Embryonic facial prominence (tissue), 1 donor: ENCODE measurements at regions not wholly inside any gene's neighbourhood (a gene's known extent, or its start where the extent isn't known, plus 50 kb on each side); places are given as distances from the start of the nearest gene placed in this dataset.
"Not testable (repeated sequence)": the region's sequence is repeated elsewhere in the genome, so short reads cannot be mapped to it uniquely, and the experiment has no call there.

Experiments used
- DNase-seq: peaks from one replicate; pipeline ENCODE4 v3.0.0-alpha.2; 2016; ENCODE audit errors: extremely low spot score

GRCh38 chr18:4765401-4765800 lies 310.3 kb upstream of the DLGAP1 start:
- no peak for DNase-seq

DNA sequence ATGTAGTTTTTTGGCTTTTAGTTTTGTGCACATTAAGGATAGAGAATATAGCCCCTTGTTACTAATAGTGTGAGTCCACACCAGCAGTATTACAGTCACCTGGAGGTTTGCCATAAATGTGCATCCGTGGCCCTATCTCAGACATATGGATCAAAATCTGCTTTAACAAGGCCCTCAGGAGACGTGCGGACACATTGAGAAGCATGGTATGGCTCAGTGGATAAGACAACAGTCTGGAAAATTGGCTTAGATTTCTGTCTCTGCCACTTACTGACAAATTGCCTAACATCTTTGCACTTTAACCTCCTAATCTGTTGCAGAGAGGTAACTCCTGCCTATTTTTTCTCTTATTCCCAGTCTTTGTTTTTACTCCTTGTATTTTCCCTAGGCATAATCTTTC lies 307.2 kb upstream of the DLGAP1 start:
- no peak for DNase-seq

GRCh38 chr18:4758980-4759379 lies 303.9 kb upstream of the DLGAP1 start:
- DNase-seq, result no peak

DNA sequence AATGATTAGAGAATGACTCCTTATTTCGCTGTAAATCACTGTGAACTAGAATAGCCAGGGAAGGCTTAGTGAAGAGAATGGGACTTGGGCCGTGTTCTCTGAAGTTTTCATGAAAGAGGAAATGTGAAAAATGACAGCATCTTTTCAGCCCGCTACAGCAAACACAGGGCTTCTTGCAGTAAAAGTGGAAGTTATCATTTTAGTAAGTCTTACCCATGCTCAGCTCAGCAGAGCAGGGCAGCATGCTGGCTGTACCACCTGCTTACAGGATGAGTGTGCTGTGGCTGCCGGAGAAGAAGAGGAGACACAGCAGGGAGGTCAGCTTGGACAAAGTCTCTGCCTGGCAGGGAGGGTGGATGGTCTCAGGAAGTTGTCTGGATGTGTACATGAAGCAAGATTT lies 300.7 kb upstream of the DLGAP1 start:
- no peak for DNase-seq

DNA sequence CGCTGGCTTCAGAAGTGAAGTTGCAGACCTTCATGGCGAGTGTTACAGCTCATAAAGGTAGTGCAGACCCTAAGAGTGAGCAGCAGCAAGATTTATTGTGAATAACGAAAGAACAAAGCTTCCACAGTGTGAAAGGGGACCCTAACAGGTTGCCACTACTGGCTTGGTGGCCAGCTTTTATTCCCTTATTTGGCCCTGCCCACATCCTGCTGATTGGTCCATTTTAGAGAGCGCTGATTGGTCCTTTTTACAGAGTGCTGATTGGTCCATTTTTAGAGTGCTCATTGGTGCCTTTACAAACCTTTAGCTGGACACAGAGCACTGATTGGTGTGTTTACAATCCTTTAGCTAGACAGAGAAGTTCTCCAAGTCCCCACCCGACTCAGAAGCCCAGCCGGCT lies 298.0 kb upstream of the DLGAP1 start:
- DNase-seq, result not testable (repeated sequence)

- DNase-seq, result no peak
Observed at GRCh38 chr18:4751523-4751922, 296.4 kb upstream of the DLGAP1 start.

GRCh38 chr18:4750393-4751346 lies 295.6 kb upstream of the DLGAP1 start:
- no peak for DNase-seq

DNA sequence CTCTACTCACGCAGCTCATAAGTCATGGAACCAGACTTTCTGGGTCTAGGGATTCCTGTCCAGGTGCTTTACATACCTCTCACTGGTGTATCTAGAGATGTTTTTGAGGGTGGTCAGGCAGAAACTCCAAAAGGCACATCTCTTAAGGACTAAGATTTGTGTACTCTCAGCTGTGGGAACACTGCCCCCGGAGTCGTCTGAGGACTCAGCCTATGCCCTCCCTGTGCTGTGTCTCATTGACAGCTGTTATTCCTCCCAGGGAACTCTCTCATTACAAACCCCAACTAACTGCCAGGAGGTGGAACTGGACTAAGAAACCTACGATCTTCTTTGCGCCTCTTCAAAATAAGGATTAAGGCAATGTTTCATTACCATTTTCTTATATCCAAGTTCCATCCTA lies 293.9 kb upstream of the DLGAP1 start:
- no peak for DNase-seq

DNA sequence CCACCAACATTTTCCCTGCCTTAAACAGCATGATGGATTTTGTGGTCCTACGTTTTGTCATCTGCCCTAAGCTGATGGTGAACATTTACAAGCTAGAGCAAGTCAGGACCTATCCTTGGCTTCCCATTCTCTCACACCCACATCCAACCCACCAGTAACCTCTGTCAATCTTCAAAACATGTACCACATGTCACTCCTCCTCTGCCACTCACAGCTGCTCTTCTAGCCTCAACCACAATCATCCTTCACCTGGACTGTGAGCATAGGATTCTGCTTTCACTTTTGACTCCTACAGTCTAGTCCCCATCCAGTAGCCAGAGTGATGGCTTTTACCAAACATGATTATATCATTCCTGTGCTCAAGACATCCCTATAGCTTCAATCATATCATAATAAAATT lies 279.8 kb upstream of the DLGAP1 start:
- DNase-seq, result no peak

DNA sequence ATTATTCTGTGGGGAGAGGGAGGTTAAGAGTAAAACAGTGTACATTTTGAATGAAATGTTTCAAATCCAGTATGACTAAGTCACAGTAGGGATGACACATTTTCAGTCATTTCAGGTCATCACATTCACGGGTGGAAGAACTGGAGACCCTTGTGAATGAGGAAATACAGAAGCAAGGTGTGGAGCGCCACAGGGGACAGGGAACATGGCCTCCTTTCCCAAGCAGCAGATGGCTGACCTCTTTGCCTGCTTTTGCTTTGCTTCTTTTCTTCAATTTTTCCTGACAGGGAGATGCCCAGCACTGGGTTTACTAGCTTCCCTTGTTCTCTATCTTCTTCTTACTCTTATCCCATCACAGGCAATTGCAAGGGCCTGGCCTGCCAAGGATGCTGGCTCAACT lies 278.9 kb upstream of the DLGAP1 start:
- no peak for DNase-seq

GRCh38 chr18:4721545-4721944 lies 266.4 kb upstream of the DLGAP1 start:
- no peak for DNase-seq

GRCh38 chr18:4720518-4720917 lies 265.4 kb upstream of the DLGAP1 start:
- DNase-seq, result no peak

DNA sequence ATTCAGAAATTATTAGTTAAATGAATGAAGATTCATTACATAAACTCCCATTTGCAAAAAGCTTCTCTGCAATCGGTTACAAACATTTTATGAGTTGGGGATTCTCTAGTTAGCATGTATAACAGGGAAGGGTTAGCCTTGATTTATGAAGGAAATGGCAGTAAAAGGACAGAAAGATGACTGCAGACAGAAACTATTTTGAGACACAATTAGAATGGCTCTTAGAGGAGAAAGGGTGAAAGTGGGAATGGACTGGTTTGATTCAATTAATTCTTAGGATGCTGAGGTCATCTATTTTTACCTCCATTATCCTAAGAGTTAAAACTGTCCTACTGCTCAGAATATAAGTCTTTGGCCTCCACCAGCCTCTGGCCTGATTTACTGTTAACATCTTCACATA lies 250.8 kb upstream of the DLGAP1 start:
- no peak for DNase-seq

DNA sequence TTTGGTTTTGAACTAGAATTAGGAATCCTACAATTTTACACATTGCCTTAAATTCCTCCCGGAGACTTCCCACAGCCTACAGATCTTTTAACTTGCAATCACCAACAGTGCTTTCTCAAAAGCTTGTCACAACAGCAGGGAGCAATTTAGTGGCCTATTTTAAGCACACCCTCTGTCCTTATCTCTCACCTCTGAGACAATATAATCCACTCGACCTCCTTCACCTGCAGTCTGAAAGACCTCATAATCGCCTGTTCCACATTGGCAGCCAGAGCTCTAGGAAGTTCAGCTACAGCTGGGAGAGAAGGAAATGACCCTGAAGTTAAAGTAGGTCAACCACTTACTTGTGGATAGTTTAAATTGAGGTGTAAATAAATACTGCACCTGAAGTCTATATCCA lies 249.7 kb upstream of the DLGAP1 start:
- no peak for DNase-seq

DNA sequence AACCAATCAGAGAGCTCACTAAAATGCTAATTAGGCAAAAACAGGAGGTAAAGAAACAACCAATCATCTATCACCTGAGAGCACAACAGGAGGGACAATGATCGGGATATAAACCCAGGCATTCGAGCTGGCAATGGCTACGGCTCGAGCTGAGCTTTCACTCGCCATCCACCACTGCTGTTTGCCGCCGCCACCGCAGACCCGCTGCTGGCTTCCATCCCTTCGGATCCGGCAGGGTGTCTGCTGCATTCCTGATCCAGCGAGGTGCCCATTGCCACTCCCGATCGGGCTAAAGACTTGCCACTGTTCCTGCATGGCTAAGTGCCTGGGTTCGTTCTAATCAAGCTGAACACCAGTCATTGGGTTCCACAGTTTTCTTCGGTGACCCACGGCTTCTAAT lies 236.7 kb upstream of the DLGAP1 start:
- DNase-seq, result no peak

GRCh38 chr18:4678685-4679084 lies 223.6 kb upstream of the DLGAP1 start:
- not testable (repeated sequence) for DNase-seq

DNA sequence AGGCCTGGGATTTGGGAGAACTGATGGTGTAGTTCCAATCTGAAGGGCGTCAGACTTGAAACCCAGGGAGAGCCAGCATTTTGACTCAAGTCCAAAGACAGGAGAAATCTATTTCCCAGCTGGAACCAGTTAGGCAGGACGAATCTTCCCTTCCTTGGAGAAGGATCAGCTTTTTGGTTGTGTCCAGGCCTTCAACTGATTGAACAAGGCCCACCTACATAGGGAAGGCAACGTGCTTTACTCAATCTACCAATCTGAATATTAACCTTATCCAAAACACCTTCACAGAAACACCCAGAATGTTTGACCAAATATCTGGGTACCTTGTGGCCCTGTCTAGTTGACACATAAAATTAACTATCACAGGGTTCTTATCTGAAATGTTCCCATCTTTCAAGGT lies 221.9 kb upstream of the DLGAP1 start:
- no peak for DNase-seq

- no peak for DNase-seq
Observed at GRCh38 chr18:4672162-4672561, 217.1 kb upstream of the DLGAP1 start.

- DNase-seq, result no peak
Observed at GRCh38 chr18:4658804-4659203, 203.7 kb upstream of the DLGAP1 start.

DNA sequence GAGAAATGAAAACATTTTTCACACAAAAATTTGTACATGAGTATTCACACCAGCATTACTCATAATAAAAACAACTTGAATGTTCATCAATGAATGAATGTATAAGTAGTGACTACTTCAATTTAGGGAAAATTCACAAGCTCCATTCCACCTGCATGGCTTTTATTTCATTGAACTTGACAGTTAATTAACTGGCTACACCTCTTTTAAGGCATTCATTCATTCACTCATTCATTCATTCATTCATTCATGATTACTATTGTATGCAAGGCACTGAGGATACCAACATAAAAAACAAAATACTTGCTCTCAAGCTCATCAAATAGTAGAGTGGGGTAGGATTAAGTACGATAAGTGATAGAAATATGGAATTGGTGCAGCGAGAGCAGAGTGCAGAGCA lies 198.3 kb upstream of the DLGAP1 start:
- no peak for DNase-seq

DNA sequence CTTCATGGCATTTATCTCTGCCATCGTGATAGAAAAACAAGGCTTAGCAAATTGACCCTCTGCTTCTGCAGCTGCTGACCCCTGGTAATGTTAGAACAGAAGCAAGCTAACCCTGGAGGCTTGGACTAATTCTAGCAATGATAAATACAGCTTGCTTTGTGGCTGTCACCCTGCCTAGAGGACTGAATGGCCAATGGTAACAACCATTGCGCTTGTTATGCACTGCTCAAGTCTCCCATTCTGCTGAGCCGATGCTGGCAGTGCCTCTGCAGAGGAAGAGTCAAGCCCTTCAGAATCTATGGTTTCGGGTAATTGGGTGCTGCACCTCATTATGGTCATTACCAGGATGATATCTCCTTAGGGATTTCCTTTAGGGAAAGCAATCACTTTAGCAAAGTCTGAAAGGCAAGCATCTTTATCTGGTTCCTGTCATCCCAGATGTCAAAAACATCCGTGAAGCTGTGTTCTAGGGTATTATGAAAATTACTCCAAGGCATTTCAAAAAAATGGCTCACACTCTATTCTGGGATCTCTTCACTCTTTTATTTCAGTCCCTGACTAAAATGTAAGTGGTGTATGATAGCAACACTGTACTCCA lies 186.8 kb upstream of the DLGAP1 start:
- DNase-seq, result no peak

GRCh38 chr18:4640349-4641012 lies 185.4 kb upstream of the DLGAP1 start:
- DNase-seq, result no peak
